ENCODE measurements at regions not wholly inside any gene's neighbourhood (a gene's known extent, or its start where the extent isn't known, plus 50 kb on each side); places are given as distances from the start of the nearest gene placed in this dataset.

GRCh38 chr21:41100826-41101550 lies 67.0 kb upstream of the BACE2 start:
- Histone ChIP-seq H2BK12ac (ENCODE audit: low read depth, low read length) (no peak overlapping the region), H4K20me1 (replicated peaks in 1 of 2; ENCODE audit: control insufficient read depth in 1 of 2, insufficient read depth in 2 of 2, low read length in 2 of 2) (no peaks in the 10 kb centered on the region), H3K18ac (ENCODE audit: extremely low read depth, low read length) (no peak overlapping the region), H3K4me2 (ENCODE audit: insufficient read depth in 1 of 2, low read depth in 2 of 2, low read length in 2 of 2) (no peak overlapping the region), H3K9ac (replicated peaks in 1 of 4; ENCODE audit: extremely low read depth in 1 of 4, low read depth in 3 of 4, low read length in 3 of 4) (no peak overlapping the region), H4K8ac (ENCODE audit: extremely low read depth, insufficient read depth, low read length) (no peak overlapping the region), H3K4ac (replicated peaks; ENCODE audit: insufficient read length, low read depth, low read length) (no peak overlapping the region), H2BK5ac (ENCODE audit: low read depth, low read length) (no peak overlapping the region), H2AFZ (ENCODE audit: low read length) (no peak overlapping the region), H3K23me2 (ENCODE audit: low read depth, low read length) (no peaks in the 10 kb centered on the region), H4K5ac (ENCODE audit: insufficient read length, low read depth, low read length) (no peak overlapping the region), H3K79me1 (ENCODE audit: low read depth, low read length) (no peaks in the 10 kb centered on the region), H2BK20ac (ENCODE audit: low read length) (no peak overlapping the region), H3K36me3 (ENCODE audit: control insufficient read depth in 2 of 4, insufficient read depth in 4 of 4, low read length in 3 of 4) (no peaks in the 10 kb centered on the region), H3K4me3 (ENCODE audit: extremely low read depth in 1 of 4, insufficient read depth in 2 of 4, low read depth in 3 of 4, low read length in 4 of 4) (no peak overlapping the region), H3K27me3 (replicated peaks in 1 of 4; ENCODE audit: control insufficient read depth in 3 of 4, extremely low read depth in 1 of 4, insufficient read depth in 3 of 4, low read length in 3 of 4) (no peaks in the 10 kb centered on the region), H3K27ac (ENCODE audit: low read depth, low read length) (no peak overlapping the region), H3K79me2 (ENCODE audit: control insufficient read depth in 1 of 2, insufficient read depth in 2 of 2, low read length in 2 of 2) (no peaks in the 10 kb centered on the region), H4K91ac (replicated peaks; ENCODE audit: insufficient read length, low read length) (no peak overlapping the region), H3K4me1 (replicated peaks in 1 of 4; ENCODE audit: control insufficient read depth in 3 of 4, insufficient read depth in 4 of 4, low read length in 3 of 4) (peaks cover 0 to 1% (median 0%) of the 10 kb centered on the region in 4 experiments; a peak in 1 of 7 replicates), H2AK5ac (ENCODE audit: low read depth, low read length) (no peak overlapping the region), H3K14ac (ENCODE audit: insufficient read length) (no peak overlapping the region), H3K9me3 (ENCODE audit: insufficient read depth in 2 of 2, low read depth in 1 of 2, low read length in 1 of 2) (no peaks in the 10 kb centered on the region; a peak in 1 of 4 replicates), H3K56ac (replicated peaks; ENCODE audit: insufficient read length, low read depth, low read length) (no peak overlapping the region), H3K23ac (ENCODE audit: insufficient read length) (no peak overlapping the region), H2BK15ac (ENCODE audit: low read length) (no peak overlapping the region), H2BK120ac (replicated peaks; ENCODE audit: low read depth, low read length) (no peak overlapping the region)
- FAIRE-seq (no peak), DNase-seq (ENCODE audit: low read depth in 1 of 2, low spot score in 2 of 2) (no peak)
- CTCF ChIA-PET (ENCODE audit: partially characterized antibody): interaction anchor here (0.9 to 1.1 kb wide), 2 partner anchors 29 to 33 kb away, joined by 3 read pairs; no protein-coding TSS in a partner anchor
- POLR2A ChIA-PET (ENCODE audit: partially characterized antibody): no interaction called here
- TF ChIP-seq RNF2 (IDR thresholded peaks at IDR 0.05; ENCODE audit: borderline replicate concordance, low read depth, low read length, missing control alignments, poor library complexity, severe bottlenecking) (no peak), NRF1 (IDR thresholded peaks at IDR 0.05; ENCODE audit: low read depth, low read length) (no peak), BCL11A (IDR thresholded peaks at IDR 0.05; ENCODE audit: low read depth in 2 of 2, low read length in 2 of 2) (no peak), ZNF274 (IDR thresholded peaks at IDR 0.05; ENCODE audit: borderline replicate concordance, extremely low read depth, low read length) (no peak), GTF2F1 (IDR thresholded peaks at IDR 0.05; ENCODE audit: borderline replicate concordance, low read depth, low read length) (no peak), KDM4A (IDR thresholded peaks at IDR 0.05; ENCODE audit: low read depth, low read length, severe bottlenecking) (no peak), SRF (IDR thresholded peaks at IDR 0.05; ENCODE audit: low read depth, low read length) (no peak), RXRA (IDR thresholded peaks at IDR 0.05; ENCODE audit: insufficient read depth, low read depth, low read length) (no peak), POLR2A (IDR thresholded peaks at IDR 0.05; ENCODE audit: control extremely low read depth in 1 of 2, low read depth in 2 of 2, low read length in 2 of 2) (no peak), CBX5 (IDR thresholded peaks at IDR 0.05; ENCODE audit: low read depth, low read length) (no peak), ASH2L (IDR thresholded peaks at IDR 0.05; ENCODE audit: low read length) (no peak)
- 82% methylated on average over 4 of the region's 4 CpGs; no CpG with 5 or more reads in 1 of the 2 experiments for WGBS, 2 experiments (ENCODE audit: extremely low coverage in 1 of 2, insufficient coverage in 1 of 2, insufficient read length in 1 of 2, insufficient replicate concordance in 2 of 2, low coverage in 1 of 2, low lambda C conversion rate in 2 of 2, missing lambda C conversion rate in 1 of 2)

Measured in H1 (cell line).